Right lobe of liver (tissue), 6 donors: ENCODE measurements at regions not wholly inside any gene's neighbourhood (a gene's known extent, or its start where the extent isn't known, plus 50 kb on each side); places are given as distances from the start of the nearest gene placed in this dataset.
"Not testable (repeated sequence)": the region's sequence is repeated elsewhere in the genome, so short reads cannot be mapped to it uniquely, and the experiment has no call there.

Experiments
- ATAC-seq, 4 donors: fragments of 200-7000 bp; cut with Tn5 transposase; one replicate each; pipeline ENCODE4 v1.9.1; 2020; ENCODE audit warnings: mild to moderate bottlenecking in 4 of 4, moderate library complexity in 4 of 4
- DNase-seq, 3 donors: peaks; one replicate each; pipeline ENCODE4 v3.0.0-alpha.2; 2020
- H3K27ac ChIP-seq, 3 donors: fragments of 200-600 bp; one replicate each; pipeline ENCODE4 v1.8.0; 2022
- H3K27me3 ChIP-seq, 2 donors: fragments of 200-600 bp; one replicate each; pipeline ENCODE4 v1.8.0; 2022
- H3K36me3 ChIP-seq, 4 donors: fragments of 200-600 bp; sonication (generic) in 1 of 4; one replicate each; pipeline versions ENCODE4 v1.5.1 to v1.8.0; 2017 to 2022; ENCODE audit warnings: control low read depth in 1 of 4
- H3K4me1 ChIP-seq, 4 donors: fragments of 200-600 bp; sonication (generic) in 1 of 4; one replicate each; pipeline versions ENCODE4 v1.5.1 to v1.8.0; 2017 to 2022; ENCODE audit warnings: control low read depth in 1 of 4
- H3K4me3 ChIP-seq, 3 donors: fragments of 200-600 bp; one replicate each; pipeline ENCODE4 v1.8.0; 2022
- H3K9me3 ChIP-seq, 4 donors: fragments of 200-600 bp; sonication (generic) in 1 of 4; one replicate each; pipeline versions ENCODE4 v1.5.1 to v1.8.0; 2017 to 2022; ENCODE audit warnings: control low read depth in 1 of 4
- CTCF ChIP-seq, 4 donors: fragments of 200-600 bp in 3 of 4; fragments of 450-650 bp in 1 of 4; IDR thresholded peaks; one replicate each; pipeline versions ENCODE4 v1.5.1 to v1.8.0; 2016 to 2022; ENCODE audit warnings: antibody characterized with exemption in 4 of 4, mild to moderate bottlenecking in 2 of 4
- POLR2A ChIP-seq: fragments of 450-650 bp; IDR thresholded peaks from one replicate; pipeline ENCODE4 v1.6.1; 2017; ENCODE audit warnings: antibody characterized with exemption, mild to moderate bottlenecking
- WGBS: methylation state at CpG from one replicate; pipeline ENCODE4 v1.1.6; 2018; ENCODE audit warnings: low coverage, low lambda C conversion rate; ENCODE audit not compliant: insufficient coverage; ENCODE audit errors: missing lambda C conversion rate; 5-methylcytosine and 5-hydroxymethylcytosine counted together
- intact Hi-C, 2 donors: fragments of 100-400 bp; cut with DNase I; formaldehyde crosslinking; loops; one replicate each; pipeline versions ENCODE4 v1.11.2 to v1.14.1; 2022
- donor health status: DM: no; HTN: yes; CAD: no.
- donor health status: DM: no; HTN: no; CAD: no.
- donor health status: DM: no; HTN: no; CAD: no.
- donor health status: DM: no; HTN: yes; CAD: no.
- donor health status: DM: no; HTN: yes; CAD: no.

GRCh38 chr7:57821438-57822382, 371.7 kb downstream of the ZNF716 start:
- H3K4me3 ChIP-seq, result no peak overlapping the region
- no peak for TF ChIP-seq CTCF (IDR thresholded peaks at IDR 0.05)
- TF ChIP-seq POLR2A, result no peak
- no peaks in the 10 kb centered on the region for H3K9me3 ChIP-seq
- H3K27me3 ChIP-seq, result no peaks in the 10 kb centered on the region
- no peaks in the 10 kb centered on the region for H3K36me3 ChIP-seq
- intact Hi-C loops, result no loop called here
- H3K27ac ChIP-seq, result no peak overlapping the region
- DNase-seq (no peak), ATAC-seq (no peak)
- H3K4me1 ChIP-seq, result no peaks in the 10 kb centered on the region
- 80% methylated on average over 2 of the region's 57 CpGs for WGBS

GRCh38 chr7:57826548-57826947, 376.6 kb downstream of the ZNF716 start:
- H3K27ac ChIP-seq, ATAC-seq, DNase-seq, H3K4me3 ChIP-seq, H3K36me3 ChIP-seq, intact Hi-C loops, H3K4me1 ChIP-seq, H3K27me3 ChIP-seq, H3K9me3 ChIP-seq: not testable (repeated sequence)
- 0% methylated on average over 1 of the region's 2 CpGs for WGBS

GRCh38 chr7:57835161-57835560, 385.2 kb downstream of the ZNF716 start:
- 88% methylated on average over 9 of the region's 15 CpGs for WGBS
- H3K27me3 ChIP-seq, H3K9me3 ChIP-seq, ATAC-seq, H3K36me3 ChIP-seq, H3K27ac ChIP-seq, intact Hi-C loops, DNase-seq, H3K4me3 ChIP-seq, H3K4me1 ChIP-seq: not testable (repeated sequence)

- H3K27ac ChIP-seq, H3K9me3 ChIP-seq, intact Hi-C loops, H3K27me3 ChIP-seq, ATAC-seq, DNase-seq, H3K4me3 ChIP-seq, H3K36me3 ChIP-seq, H3K4me1 ChIP-seq: not testable (repeated sequence)
- WGBS, result no CpG with 5 or more reads among the region's 4 CpGs
Measured at GRCh38 chr7:57839152-57839551, 389.2 kb downstream of the ZNF716 start.

- Histone ChIP-seq H3K9me3 (no peaks in the 10 kb centered on the region), H3K36me3 (no peaks in the 10 kb centered on the region), H3K4me3 (peak overlapping the region; percentile 7 to 54 (median 51)), H3K4me1 (peaks cover 0 to 2% (median 0%) of the 10 kb centered on the region in 4 donors), H3K27ac (peak overlapping the region in 2 of 3 donors; percentile 33 to 53), H3K27me3 (no peaks in the 10 kb centered on the region)
- intact Hi-C loops, result no loop called here
- DNase-seq, result peak; percentile 63 to 82 (median 82)
- 23% methylated on average over 72 of the region's 84 CpGs for WGBS
- no peak for TF ChIP-seq POLR2A
- peak in 1 of 4 donors; percentile 6 for TF ChIP-seq CTCF (IDR thresholded peaks at IDR 0.05)
- peak; percentile 74 to 94 (median 92) for ATAC-seq
Measured at GRCh38 chr7:57867884-57868701, 418.1 kb downstream of the ZNF716 start.
